Sigmoid colon (tissue), 6 donors: ENCODE measurements at regions not wholly inside any gene's neighbourhood (a gene's known extent, or its start where the extent isn't known, plus 50 kb on each side); places are given as distances from the start of the nearest gene placed in this dataset.

Source experiments
- DNase-seq: peaks from one replicate; pipeline ENCODE4 v3.0.0-alpha.2; 2019
- H3K27ac ChIP-seq, 4 donors: fragments of 200-600 bp; sonication (generic); one replicate each; pipeline ENCODE4 v1.5.1; 2016 to 2019; ENCODE audit warnings: mild to moderate bottlenecking in 1 of 4
- H3K27me3 ChIP-seq, 3 donors: fragments of 200-600 bp; sonication (generic); one replicate each; pipeline ENCODE4 v1.5.1; 2019; ENCODE audit warnings: mild to moderate bottlenecking in 1 of 3
- H3K36me3 ChIP-seq, 4 donors: fragments of 200-600 bp; sonication (generic); one replicate each; pipeline ENCODE4 v1.5.1; 2016 to 2019
- H3K4me1 ChIP-seq, 4 donors: fragments of 200-600 bp; sonication (generic); one replicate each; pipeline ENCODE4 v1.5.1; 2017 to 2019
- H3K4me3 ChIP-seq, 4 donors: fragments of 200-600 bp; sonication (generic); one replicate each; pipeline ENCODE4 v1.5.1; 2017 to 2019; ENCODE audit warnings: mild to moderate bottlenecking in 2 of 4, moderate library complexity in 1 of 4
- H3K9me3 ChIP-seq, 4 donors: fragments of 200-600 bp in 3 of 4; sonication (generic) in 3 of 4; one replicate each; pipeline versions ENCODE4 v1.5.1 to v1.6.1; 2013 to 2019
- CTCF ChIP-seq, 4 experiments: fragments of 450-650 bp in 3 of 4; fragments of 200-600 bp in 1 of 4; IDR thresholded peaks; one replicate each; pipeline ENCODE4 v1.5.1; 2016 to 2019; ENCODE audit warnings: antibody characterized with exemption in 4 of 4, mild to moderate bottlenecking in 3 of 4, moderate library complexity in 2 of 4
- EP300 ChIP-seq, 4 donors: sonication (generic); formaldehyde crosslinking; IDR thresholded peaks; one replicate each; pipeline ENCODE4 v1.6.1; 2017; ENCODE audit warnings: antibody characterized with exemption in 4 of 4
- POLR2A ChIP-seq, 2 donors: fragments of 450-650 bp; IDR thresholded peaks; one replicate each; pipeline ENCODE4 v1.6.1; 2016; ENCODE audit warnings: antibody characterized with exemption in 2 of 2, mild to moderate bottlenecking in 2 of 2, moderate library complexity in 2 of 2
- POLR2AphosphoS5 ChIP-seq, 4 donors: sonication (generic); formaldehyde crosslinking; IDR thresholded peaks; one replicate each; pipeline ENCODE4 v1.6.1; 2017; ENCODE audit warnings: antibody characterized with exemption in 4 of 4
- WGBS, 2 donors: extraction: QIAGEN DNeasy Blood & Tissue Kit; methylation state at CpG; one replicate each; pipeline ENCODE4 v1.1.7; 2013; 5-methylcytosine and 5-hydroxymethylcytosine counted together
- intact Hi-C: fragments of 100-400 bp; cut with DNase I; formaldehyde crosslinking; loops from one replicate; pipeline ENCODE4 v1.15.1; 2023
- donor health status: healthy with polysubstance abuse.
- donor health status: healthy.

GRCh38 chr16:6200861-6201260 is 1103.3 kb upstream of the EEF2KMT start:
- Histone ChIP-seq H3K4me1 (no peaks in the 10 kb centered on the region), H3K27me3 (no peaks in the 10 kb centered on the region), H3K4me3 (no peak overlapping the region), H3K27ac (no peak overlapping the region), H3K36me3 (no peaks in the 10 kb centered on the region), H3K9me3 (no peaks in the 10 kb centered on the region)
- WGBS, 2 donors = 87 to 93% methylated on average over 6 of the region's 6 CpGs
- DNase-seq = no peak
- intact Hi-C loops = no loop called here
- no peak for TF ChIP-seq CTCF (IDR thresholded peaks at IDR 0.05)
- no peak for TF ChIP-seq POLR2A (IDR thresholded peaks at IDR 0.05)

- H3K27me3 ChIP-seq = no peaks in the 10 kb centered on the region
- intact Hi-C loops = no loop called here
- TF ChIP-seq POLR2AphosphoS5 (IDR thresholded peaks at IDR 0.05) (no peak), POLR2A (IDR thresholded peaks at IDR 0.05) (no peak), EP300 (IDR thresholded peaks at IDR 0.05) (no peak), CTCF (IDR thresholded peaks at IDR 0.05) (no peak)
- H3K4me3 ChIP-seq = no peak overlapping the region
- H3K27ac ChIP-seq = no peak overlapping the region
- no peaks in the 10 kb centered on the region for H3K9me3 ChIP-seq
- no peak for DNase-seq
- no peaks in the 10 kb centered on the region for H3K4me1 ChIP-seq
- WGBS, 2 donors = 93 to 94% methylated on average over 6 of the region's 6 CpGs
- H3K36me3 ChIP-seq = no peaks in the 10 kb centered on the region
Measured at GRCh38 chr16:6200271-6200670, 1102.7 kb upstream of the EEF2KMT start.

- WGBS, 2 donors = 23 to 76% methylated on average over 2 of the region's 2 CpGs
- intact Hi-C loops = no loop called here
- H3K27ac ChIP-seq = no peak overlapping the region
- no peaks in the 10 kb centered on the region for H3K27me3 ChIP-seq
- H3K4me1 ChIP-seq = no peaks in the 10 kb centered on the region
- H3K36me3 ChIP-seq = no peaks in the 10 kb centered on the region
- no peak overlapping the region for H3K4me3 ChIP-seq
- DNase-seq = no peak
- TF ChIP-seq POLR2AphosphoS5 (IDR thresholded peaks at IDR 0.05) = no peak
- TF ChIP-seq CTCF (IDR thresholded peaks at IDR 0.05) = no peak
- TF ChIP-seq POLR2A (IDR thresholded peaks at IDR 0.05) = no peak
- no peak for TF ChIP-seq EP300 (IDR thresholded peaks at IDR 0.05)
- H3K9me3 ChIP-seq = no peaks in the 10 kb centered on the region
Measured at GRCh38 chr16:6195966-6196365, 1098.4 kb upstream of the EEF2KMT start.

GRCh38 chr16:6193718-6194117 is 1096.1 kb upstream of the EEF2KMT start:
- TF ChIP-seq POLR2A (IDR thresholded peaks at IDR 0.05) (no peak), CTCF (IDR thresholded peaks at IDR 0.05) (no peak), POLR2AphosphoS5 (IDR thresholded peaks at IDR 0.05) (no peak), EP300 (IDR thresholded peaks at IDR 0.05) (no peak)
- H3K36me3 ChIP-seq = no peaks in the 10 kb centered on the region
- 21 to 28% methylated on average over 3 of the region's 3 CpGs for WGBS, 2 donors
- H3K4me3 ChIP-seq = no peak overlapping the region
- H3K27me3 ChIP-seq = no peaks in the 10 kb centered on the region
- no peaks in the 10 kb centered on the region for H3K4me1 ChIP-seq
- no peaks in the 10 kb centered on the region for H3K9me3 ChIP-seq
- intact Hi-C loops = no loop called here
- no peak for DNase-seq
- no peak overlapping the region for H3K27ac ChIP-seq

GRCh38 chr16:6192984-6193383 is 1095.4 kb upstream of the EEF2KMT start:
- DNase-seq = no peak
- Histone ChIP-seq H3K27me3 (no peaks in the 10 kb centered on the region), H3K9me3 (no peaks in the 10 kb centered on the region), H3K4me3 (no peak overlapping the region), H3K4me1 (no peaks in the 10 kb centered on the region), H3K27ac (no peak overlapping the region), H3K36me3 (no peaks in the 10 kb centered on the region)
- TF ChIP-seq EP300 (IDR thresholded peaks at IDR 0.05) (no peak), POLR2A (IDR thresholded peaks at IDR 0.05) (no peak), POLR2AphosphoS5 (IDR thresholded peaks at IDR 0.05) (no peak), CTCF (IDR thresholded peaks at IDR 0.05) (no peak)
- 80 to 85% methylated on average over 5 of the region's 5 CpGs for WGBS, 2 donors
- intact Hi-C loops = no loop called here
